ENCODE measurements at regions not wholly inside any gene's neighbourhood (a gene's known extent, or its start where the extent isn't known, plus 50 kb on each side); places are given as distances from the start of the nearest gene placed in this dataset.

DNA sequence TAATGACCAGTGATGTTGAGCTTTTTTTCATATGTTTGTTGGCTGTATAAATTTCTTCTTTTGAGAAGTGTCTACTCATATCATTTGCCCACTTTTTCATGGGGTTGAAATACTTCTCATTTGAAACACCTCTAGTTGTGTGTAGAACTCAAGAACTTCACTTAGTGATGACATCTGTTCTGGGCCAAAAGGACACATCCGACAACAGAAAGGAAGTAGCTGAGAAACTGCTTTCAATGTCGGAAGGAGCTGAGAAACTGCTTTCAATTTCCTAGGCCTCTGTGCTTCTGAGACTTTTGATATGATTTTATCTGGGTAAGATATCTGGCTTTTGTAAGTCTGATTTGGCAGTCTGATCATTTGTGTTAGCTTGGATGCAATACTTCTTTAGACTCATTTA lies 635.3 kb downstream of the TMTC2 start:
- TF ChIP-seq MAFK (IDR thresholded peaks at IDR 0.05; ENCODE audit: partially characterized antibody) (no peak), RAD21 (conservative IDR thresholded peaks at IDR 0.05 in 1 of 2, IDR thresholded peaks at IDR 0.05 in 1 of 2) (no peak), EP300 (IDR thresholded peaks at IDR 0.05) (no peak)
- TF ChIP-seq, protein P1, sequence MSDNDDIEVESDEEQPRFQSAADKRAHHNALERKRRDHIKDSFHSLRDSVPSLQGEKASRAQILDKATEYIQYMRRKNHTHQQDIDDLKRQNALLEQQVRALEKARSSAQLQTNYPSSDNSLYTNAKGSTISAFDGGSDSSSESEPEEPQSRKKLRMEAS (IDR thresholded peaks at IDR 0.05): no peak
- TF ChIP-seq, protein P2, sequence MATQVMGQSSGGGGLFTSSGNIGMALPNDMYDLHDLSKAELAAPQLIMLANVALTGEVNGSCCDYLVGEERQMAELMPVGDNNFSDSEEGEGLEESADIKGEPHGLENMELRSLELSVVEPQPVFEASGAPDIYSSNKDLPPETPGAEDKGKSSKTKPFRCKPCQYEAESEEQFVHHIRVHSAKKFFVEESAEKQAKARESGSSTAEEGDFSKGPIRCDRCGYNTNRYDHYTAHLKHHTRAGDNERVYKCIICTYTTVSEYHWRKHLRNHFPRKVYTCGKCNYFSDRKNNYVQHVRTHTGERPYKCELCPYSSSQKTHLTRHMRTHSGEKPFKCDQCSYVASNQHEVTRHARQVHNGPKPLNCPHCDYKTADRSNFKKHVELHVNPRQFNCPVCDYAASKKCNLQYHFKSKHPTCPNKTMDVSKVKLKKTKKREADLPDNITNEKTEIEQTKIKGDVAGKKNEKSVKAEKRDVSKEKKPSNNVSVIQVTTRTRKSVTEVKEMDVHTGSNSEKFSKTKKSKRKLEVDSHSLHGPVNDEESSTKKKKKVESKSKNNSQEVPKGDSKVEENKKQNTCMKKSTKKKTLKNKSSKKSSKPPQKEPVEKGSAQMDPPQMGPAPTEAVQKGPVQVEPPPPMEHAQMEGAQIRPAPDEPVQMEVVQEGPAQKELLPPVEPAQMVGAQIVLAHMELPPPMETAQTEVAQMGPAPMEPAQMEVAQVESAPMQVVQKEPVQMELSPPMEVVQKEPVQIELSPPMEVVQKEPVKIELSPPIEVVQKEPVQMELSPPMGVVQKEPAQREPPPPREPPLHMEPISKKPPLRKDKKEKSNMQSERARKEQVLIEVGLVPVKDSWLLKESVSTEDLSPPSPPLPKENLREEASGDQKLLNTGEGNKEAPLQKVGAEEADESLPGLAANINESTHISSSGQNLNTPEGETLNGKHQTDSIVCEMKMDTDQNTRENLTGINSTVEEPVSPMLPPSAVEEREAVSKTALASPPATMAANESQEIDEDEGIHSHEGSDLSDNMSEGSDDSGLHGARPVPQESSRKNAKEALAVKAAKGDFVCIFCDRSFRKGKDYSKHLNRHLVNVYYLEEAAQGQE (IDR thresholded peaks at IDR 0.05): no peak

Measured in A549 (cell line).